Suppressor macrophage treated with lipopolysaccharide for 1 hour (primary cell): ENCODE measurements at regions not wholly inside any gene's neighbourhood (a gene's known extent, or its start where the extent isn't known, plus 50 kb on each side); places are given as distances from the start of the nearest gene placed in this dataset.
"Not testable (repeated sequence)": the region's sequence is repeated elsewhere in the genome, so short reads cannot be mapped to it uniquely, and the experiment has no call there.

Experiments
- DNase-seq, 3 donors: peaks; one replicate each; pipeline ENCODE4 v3.0.0-alpha.2; 2020 to 2022

DNA sequence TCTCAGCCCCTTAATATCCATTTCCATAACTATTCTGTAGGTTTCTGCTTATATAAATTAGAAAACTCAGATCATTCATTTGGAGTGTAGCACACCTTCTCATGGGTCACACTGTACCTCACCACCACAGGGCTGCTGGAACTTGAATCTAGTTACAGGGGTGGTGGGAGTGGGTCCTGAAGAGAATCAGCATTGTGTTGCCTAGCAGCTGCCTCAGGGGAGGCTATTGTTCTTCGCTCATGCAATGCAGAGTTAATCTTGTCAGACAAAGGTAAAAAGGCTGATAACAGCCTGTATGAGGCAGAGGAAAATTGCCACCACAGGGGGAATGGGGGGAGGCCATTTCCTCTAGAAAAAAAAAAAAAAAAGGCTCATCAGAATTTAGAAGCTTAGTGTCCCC lies 496.0 kb upstream of the ADGRB3 start:
- no peak for DNase-seq

- DNase-seq, result no peak
Observed at GRCh38 chr6:68134796-68135195, 500.3 kb upstream of the ADGRB3 start.

DNA sequence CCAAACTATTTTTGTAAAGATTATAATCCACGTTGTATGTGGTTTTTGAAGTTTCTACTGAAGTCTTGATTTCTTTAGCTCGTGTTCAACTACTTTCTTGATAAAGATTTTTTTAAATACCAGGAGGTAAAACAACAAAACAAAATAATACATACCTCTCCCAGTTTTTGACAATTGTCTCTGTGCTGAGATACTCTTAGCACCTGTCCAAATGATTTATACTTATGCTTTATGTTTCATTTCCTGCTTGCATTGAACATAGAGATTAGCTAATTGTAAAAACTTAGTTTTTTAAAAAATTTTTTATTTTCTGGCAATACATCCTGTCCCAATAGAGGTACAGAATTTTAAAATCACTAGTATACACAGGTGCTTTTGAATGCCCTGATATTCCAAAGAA lies 506.9 kb upstream of the ADGRB3 start:
- no peak for DNase-seq

- no peak for DNase-seq
Observed at GRCh38 chr6:68127074-68127473, 508.0 kb upstream of the ADGRB3 start.

- DNase-seq, result no peak
Observed at GRCh38 chr6:68126089-68126749, 508.9 kb upstream of the ADGRB3 start.

DNA sequence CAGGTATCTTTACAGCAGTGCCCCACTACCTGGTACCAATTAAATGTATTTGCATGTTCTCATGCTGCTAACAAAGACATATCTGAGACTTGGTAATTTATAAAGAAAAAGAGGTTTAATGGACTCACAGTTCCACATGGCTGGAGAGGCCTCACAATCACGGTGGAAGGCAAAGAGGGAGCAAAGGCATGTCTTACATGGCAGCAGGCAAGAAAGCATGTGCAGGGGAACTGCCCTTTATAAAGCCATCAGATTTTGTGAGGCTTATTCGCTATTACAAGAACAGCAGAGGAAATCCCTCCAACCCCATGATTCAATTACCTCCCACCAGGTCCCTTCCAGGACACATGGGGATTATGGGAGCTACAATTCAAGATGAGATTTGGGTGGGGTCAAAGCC lies 512.1 kb upstream of the ADGRB3 start:
- DNase-seq, result not testable (repeated sequence)

DNA sequence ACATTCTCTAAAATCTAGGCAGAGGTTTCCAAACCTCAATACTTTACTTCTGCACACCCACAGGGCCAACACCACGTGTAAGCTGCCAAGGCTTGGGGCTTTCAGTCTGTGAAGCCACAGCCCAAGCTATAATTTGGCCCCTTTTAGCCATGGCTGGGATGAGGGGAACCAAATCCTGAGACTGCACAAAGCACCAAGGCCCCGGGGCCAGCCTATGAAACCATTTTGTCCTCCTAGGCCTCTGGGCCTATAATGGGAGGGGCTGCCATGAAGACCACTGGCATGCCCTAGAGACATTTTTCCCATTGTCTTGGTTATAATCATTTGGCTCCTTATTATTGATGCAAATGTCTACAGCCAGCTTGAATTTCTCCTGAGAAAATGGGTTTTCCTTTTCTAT lies 513.0 kb upstream of the ADGRB3 start:
- DNase-seq, result no peak

- not testable (repeated sequence) for DNase-seq
Observed at GRCh38 chr6:68120954-68121353, 514.1 kb upstream of the ADGRB3 start.

DNA sequence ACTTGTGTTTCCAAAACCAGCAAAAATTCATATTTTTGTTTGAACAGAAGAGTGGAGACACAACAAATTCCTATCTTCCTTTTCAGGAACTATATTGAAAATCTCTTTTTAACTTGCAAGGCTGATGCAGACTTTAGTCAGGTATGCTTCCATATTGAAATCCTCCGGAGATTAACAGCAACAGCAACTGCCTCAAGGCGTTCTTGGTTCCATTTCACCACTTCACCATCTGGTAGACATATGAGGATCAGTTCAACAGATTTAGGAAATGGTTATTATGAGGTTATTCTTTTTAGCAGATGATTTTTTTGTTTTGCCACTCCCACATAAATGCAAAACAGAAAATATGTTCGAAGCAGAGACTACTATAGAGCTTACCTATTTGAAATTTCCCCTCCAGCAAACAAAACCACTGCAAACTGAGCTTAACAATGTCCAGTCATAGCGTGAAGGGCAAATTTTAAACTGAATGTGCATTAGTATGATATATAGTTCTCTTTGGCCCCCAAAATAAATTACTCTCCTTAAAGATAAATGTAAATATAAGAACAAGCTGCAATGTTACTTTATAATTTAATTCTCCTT lies 520.5 kb upstream of the ADGRB3 start:
- no peak for DNase-seq

GRCh38 chr6:68108233-68108835 lies 526.7 kb upstream of the ADGRB3 start:
- DNase-seq, result no peak

DNA sequence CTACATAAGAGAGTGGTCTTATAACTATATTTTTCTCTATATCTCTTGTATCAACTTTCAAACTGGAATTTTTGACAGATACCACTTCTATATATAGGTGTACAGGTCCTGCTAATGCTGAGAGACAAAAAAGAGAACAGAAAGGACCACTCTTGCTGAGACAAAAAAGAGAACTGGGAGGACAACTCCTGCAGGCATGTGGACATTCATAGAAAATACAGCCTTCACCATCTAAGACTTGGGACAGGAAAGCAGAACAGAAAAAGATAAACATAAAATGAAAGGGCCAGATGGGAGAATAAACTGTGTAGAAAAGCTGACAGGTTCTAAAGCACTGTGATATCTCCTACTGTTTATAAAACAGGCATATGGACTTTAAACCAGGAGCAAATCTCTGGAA lies 541.0 kb upstream of the ADGRB3 start:
- DNase-seq, result no peak

DNA sequence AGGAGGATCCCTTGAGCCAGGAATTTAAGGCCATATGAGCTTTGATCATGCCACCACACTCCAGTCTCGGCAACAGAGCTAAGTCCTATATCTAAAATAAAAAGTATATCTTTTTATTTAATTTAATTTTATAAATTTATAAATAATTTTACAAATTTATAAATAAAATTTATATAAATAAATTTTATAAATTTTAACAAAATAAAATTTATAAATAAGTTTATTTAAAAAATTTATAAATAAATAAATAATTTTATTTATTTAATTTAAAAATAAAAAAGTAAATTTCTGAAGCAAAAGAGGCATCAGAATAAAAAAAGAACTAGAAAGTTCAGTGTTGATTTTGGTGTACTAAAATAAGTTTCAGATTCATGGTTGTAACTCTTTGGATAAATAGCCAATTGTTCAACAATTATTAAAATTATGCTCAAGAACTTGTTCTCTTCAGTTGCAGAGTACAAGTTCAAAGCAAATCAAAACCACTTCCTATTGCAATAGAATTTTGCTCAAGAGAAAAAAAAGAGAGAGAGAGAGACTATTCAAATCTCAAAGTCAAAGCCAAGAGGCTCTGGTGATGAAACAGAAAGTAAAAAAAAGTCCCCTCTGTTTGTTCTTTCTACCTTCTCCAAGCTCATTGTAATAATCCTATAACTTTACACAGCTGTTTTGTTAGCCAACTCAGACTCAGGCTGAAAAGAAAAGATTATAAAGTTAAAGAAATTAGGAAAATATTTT lies 547.5 kb upstream of the ADGRB3 start:
- DNase-seq, result no peak

DNA sequence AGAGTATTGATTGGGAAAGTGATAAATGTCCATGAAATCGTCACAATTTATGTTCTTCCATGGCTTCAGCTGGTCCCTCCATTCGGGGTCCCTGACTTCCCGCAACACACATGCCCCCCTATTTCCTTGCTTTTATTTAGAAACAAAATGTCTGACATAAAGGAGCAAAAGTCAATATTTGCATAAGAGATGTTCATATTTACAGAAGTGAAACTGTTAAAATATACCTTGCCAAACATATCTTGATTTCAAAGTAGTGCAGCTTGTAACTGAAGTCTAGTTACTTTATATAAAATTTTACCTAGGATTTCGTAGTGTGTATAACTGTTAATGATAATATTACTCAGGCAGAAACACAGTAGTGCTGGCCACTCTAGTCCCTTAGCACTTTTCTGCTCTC lies 548.9 kb upstream of the ADGRB3 start:
- DNase-seq, result no peak

- not testable (repeated sequence) for DNase-seq
Observed at GRCh38 chr6:68085599-68085998, 549.5 kb upstream of the ADGRB3 start.

- no peak for DNase-seq
Observed at GRCh38 chr6:68082086-68082485, 553.0 kb upstream of the ADGRB3 start.

DNA sequence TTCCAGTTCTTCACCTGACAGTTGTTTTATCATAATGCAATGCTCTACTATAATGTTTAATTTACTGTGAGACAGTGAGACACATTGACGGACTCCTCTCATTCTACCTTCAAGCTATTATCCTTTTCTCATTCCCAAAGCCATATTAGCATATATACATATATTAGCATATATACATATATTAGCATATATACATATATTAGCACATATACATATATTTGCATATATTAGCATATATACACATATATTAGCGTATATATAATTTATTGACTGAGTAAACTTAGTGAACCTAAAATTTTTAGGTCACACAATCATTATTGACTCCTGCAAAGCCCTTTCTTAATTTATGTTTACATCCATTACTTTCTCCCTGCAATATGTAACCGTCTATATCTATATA lies 555.0 kb upstream of the ADGRB3 start:
- no peak for DNase-seq

DNA sequence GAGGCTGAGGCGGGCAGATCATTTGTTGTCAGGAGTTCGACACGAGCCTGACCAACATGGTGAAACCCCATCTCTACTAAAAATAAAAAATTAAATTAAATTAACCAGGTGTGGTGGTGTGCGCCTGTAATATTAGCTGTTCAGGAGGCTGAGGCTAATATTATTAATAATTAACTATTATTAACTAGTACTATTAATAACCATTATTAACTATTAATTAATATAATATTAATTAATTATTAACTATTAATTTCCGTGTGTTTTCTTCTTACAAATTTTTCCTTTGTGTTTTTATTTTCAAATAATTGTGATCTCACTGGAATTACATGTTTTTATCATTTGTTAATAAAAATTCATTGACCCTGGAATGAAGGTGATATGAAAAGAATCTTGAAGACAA lies 557.4 kb upstream of the ADGRB3 start:
- DNase-seq, result no peak

DNA sequence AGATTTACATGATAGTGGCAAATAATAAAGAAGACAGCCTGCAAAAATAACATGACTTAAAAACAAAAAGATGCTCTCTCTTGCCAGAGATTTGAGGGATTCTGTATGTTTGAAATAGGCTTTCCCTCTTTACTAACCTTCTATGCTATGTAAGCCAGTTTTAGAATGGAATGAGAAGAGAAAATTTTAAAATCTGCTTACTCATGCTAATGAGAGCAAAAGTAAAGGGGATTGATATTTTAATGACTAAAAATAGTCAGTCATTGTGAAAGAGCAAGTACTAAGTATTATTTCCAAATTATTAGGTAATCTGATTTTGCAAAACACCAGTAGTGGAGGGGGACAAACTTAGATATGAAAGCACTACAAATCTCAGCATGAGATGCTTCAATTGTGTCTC lies 563.3 kb upstream of the ADGRB3 start:
- no peak for DNase-seq

DNA sequence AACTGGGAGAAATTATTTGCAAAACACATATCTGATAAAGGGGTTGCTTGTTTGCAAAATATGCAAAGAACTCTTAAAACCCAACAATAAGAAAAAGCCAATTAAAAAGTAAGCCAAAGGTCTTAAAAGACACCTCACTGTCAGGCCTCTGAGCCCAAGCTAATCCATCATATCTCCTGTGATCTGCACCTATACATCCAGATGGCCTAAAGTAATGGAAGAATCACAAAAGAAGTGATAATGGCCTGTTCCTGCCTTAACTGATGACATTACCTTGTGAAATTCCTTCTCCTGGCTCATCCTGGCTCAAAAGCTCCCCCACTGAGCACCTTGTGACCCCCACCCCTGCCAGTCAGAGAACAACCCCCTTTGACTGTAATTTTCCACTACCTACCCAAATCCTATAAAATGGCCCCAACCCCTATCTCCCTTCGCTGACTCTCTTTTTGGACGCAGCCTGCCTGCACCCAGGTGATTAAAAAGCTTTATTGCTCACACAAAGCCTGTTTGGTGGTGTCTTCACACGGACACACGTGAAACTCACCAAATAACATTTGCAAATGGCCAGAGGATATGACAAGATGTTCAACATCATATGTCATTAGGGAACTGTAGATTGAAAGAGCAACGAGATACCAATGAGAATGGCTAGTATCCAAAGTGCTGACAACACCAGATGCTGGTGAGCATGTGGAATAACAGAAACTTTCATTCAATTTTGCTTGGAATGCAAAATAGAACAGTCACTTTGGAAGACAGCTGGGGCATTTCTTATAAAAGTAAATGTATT lies 565.0 kb upstream of the ADGRB3 start:
- DNase-seq, result no peak

DNA sequence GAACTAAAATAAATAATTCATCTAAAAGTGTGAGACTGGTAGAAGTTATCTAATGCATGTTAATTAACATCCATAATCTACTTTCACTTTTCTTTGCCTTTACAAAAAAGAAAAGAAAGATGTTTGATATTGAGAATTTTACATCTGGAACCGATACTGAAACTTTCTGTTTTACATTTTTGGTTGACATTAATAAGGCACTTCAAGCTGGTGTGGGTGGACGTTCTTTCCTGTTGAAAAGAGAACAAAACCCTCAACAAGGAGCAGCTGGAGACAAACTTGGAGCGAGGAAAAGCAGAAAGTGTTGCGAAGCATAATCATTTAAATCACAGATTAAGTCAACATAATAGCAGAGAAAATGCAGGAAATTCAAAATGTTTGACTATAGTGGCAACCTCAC lies 575.2 kb upstream of the ADGRB3 start:
- no peak for DNase-seq

GRCh38 chr6:68059261-68059660 lies 575.8 kb upstream of the ADGRB3 start:
- no peak for DNase-seq

GRCh38 chr6:68056596-68056995 lies 578.5 kb upstream of the ADGRB3 start:
- DNase-seq, result not testable (repeated sequence)

GRCh38 chr6:68054756-68055155 lies 580.3 kb upstream of the ADGRB3 start:
- DNase-seq, result no peak
